HG02610 (cell line): ENCODE measurements at regions not wholly inside any gene's neighbourhood (a gene's known extent, or its start where the extent isn't known, plus 50 kb on each side); places are given as distances from the start of the nearest gene placed in this dataset.
"Not testable (repeated sequence)": the region's sequence is repeated elsewhere in the genome, so short reads cannot be mapped to it uniquely, and the experiment has no call there.

Experiments used
- ATAC-seq: cut with Tn5 transposase; IDR thresholded peaks from one replicate; pipeline ENCODE4 v1.9.1; 2021; ENCODE audit warnings: mild to moderate bottlenecking, moderate library complexity; ENCODE audit not compliant: unreplicated experiment

- no peak for ATAC-seq
These were observed 325.4 kb downstream of the QKI start for GRCh38 chr6:163739966-163740365.

- ATAC-seq: no peak
These were observed 324.8 kb downstream of the QKI start for GRCh38 chr6:163739408-163739725.

DNA sequence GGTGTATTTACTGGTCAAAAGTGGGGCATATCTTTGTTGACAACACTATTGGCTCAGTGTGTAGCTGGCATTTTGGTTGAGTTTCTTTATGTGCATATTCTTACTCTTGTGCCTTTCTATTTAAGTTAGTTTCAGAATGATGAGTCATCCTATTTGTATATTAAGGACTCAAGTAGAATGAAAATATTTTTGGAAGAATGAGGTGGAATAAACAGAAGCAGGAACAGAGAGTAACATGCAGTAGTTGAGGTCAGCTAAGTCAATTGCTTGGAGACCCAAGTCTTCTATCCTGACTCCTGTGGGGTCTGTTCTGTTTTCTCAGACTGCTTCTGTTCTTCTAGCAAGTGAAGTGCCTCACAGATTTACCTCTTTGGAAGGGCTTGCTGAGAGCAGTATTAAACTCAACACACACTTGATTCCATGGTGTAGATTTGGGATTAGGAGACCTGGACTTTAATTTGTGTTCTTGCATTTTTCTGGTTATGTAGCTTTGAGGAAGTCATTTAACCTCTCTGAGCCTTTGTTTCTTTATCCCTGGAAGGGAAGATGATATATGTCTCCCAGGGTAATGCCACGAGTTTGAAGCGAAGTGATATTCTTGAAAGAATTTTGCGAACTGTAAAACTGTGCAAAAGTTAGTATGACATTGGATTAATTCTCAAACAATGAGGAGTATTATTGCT, 324.3 kb downstream of the QKI start:
- ATAC-seq: peak; percentile 48

DNA sequence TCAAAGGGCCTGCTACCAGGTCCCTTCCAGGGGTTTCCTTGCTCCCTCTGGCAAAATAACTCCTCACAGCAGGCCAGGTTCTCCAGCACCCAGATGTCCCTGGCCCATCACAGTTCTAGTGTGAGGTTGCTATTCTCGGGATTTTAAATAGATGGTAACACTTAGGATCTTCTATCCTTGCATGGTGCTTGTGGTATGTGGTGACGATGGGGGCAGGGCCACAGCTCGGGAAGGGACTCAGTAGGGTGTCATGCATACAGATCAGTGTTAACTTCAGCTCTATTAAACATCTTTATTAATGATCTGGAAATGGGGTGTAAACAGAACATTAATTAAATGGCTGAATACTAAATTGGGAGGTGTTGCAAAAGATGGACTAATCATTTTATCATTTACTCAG, 323.8 kb downstream of the QKI start:
- ATAC-seq: no peak

DNA sequence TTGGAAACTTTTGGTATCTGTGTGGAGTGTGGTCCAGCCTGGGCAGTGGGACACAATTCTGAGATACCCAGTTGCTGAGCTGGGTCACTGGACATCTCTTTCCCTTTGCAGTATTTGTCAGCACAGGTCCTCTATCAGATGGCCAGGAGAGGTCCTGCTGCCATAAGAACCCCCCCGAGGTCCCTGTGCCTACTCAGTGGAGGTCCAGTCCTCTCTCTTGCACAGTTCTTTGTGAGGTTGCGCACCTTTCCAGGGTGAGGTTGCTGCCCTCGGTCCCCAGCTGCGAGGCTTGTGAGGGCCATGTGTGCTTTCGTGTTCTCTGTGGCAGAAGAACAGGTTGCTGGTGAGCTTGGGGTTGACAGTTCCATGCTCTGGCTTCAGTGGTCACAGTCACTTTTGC, 320.6 kb downstream of the QKI start:
- no peak for ATAC-seq

DNA sequence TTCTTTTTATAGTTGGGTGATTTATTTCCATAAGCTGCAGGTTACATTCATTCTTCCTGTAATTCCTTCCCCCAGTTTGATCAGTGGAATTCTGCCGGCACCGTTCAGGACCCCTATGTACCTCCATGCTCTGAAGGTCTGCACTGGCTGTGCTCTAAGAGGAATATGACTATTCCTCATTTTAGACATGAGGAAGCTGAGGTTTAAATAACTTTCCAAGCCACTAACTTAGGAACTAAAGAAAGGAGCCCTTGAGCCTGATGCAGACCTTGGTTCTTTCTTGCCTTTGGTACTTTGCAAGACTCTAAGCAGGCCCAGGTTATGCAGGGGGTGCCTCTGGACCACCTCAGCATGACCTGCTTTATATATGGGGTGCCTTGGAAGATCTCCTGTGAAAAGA, 318.5 kb downstream of the QKI start:
- ATAC-seq: no peak

- ATAC-seq: no peak
These were observed 318.0 kb downstream of the QKI start for GRCh38 chr6:163732479-163732878.

GRCh38 chr6:163732014-163732351, 317.5 kb downstream of the QKI start:
- not testable (repeated sequence) for ATAC-seq

DNA sequence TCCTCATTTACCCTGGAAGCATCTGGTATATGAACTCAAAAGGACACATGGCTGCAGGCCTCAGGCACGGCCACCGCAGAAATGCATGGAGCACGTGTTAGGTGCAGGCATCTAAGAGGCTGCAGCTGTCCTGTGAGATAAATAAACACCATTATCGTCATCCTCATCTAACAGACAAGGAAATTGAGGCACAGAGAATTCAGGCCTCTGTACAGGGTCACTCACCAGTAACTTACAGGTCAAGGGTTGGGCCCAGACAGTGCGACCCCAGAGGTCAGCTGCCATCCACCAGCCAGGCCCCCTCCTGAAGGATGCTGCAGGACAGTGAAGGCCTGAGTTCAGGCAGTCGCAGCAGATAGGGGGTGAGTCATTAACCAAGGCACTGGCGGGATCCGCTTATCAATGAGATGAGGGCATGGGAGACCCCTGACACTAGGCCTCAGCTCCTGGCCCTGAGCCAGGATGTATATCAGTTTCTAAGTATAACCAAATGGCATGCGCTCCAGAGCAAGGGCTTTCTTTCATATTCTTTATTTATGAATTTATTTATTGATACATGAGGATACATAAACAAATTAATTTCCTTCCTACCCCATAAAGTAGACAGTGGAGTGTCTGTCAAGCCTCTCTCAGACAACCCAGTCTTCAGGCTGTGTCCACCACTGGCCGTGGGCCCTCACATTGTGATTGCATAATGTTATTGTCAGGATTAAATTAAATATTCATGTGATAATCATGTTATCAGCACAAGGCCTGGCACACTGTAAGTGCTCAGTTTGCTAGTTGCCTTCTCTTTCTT, 316.9 kb downstream of the QKI start:
- no peak for ATAC-seq

GRCh38 chr6:163730246-163731210, 316.0 kb downstream of the QKI start:
- ATAC-seq: no peak

- ATAC-seq: no peak
These were observed 314.8 kb downstream of the QKI start for GRCh38 chr6:163729127-163729872.

DNA sequence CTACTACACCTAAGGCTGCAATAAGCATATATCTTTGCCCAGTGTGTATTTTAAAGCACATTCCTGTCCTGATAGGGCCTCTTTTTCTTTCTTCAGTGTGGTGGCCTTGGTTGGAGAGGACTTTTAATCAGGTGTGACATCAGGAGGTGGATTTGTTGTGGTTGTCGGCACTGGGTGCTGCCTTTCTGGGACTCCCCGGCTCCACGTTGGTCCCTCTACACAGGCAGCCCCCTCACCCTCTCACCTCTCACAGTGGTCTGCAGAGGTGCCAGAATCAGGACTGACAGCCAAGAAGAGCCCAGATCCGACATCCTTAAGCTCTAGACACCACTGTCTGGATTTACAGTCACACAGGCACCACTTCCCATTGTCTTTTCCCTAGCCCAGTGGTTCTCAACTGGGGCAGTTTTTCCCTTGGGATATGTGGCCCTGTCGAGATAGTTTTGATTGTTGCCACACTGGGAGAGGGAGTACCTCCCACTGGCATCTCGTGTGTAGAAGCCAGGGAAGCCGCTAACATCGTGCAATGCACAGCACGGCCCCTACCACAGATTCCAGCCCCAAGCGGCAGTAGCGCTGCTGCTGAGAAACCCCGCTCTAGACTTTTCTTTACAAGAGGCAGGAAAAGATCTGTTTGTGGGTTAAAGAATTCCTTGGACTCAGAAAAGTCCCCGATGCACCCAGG, 314.1 kb downstream of the QKI start:
- no peak for ATAC-seq

- no peak for ATAC-seq
These were observed 311.6 kb downstream of the QKI start for GRCh38 chr6:163726037-163726695.

DNA sequence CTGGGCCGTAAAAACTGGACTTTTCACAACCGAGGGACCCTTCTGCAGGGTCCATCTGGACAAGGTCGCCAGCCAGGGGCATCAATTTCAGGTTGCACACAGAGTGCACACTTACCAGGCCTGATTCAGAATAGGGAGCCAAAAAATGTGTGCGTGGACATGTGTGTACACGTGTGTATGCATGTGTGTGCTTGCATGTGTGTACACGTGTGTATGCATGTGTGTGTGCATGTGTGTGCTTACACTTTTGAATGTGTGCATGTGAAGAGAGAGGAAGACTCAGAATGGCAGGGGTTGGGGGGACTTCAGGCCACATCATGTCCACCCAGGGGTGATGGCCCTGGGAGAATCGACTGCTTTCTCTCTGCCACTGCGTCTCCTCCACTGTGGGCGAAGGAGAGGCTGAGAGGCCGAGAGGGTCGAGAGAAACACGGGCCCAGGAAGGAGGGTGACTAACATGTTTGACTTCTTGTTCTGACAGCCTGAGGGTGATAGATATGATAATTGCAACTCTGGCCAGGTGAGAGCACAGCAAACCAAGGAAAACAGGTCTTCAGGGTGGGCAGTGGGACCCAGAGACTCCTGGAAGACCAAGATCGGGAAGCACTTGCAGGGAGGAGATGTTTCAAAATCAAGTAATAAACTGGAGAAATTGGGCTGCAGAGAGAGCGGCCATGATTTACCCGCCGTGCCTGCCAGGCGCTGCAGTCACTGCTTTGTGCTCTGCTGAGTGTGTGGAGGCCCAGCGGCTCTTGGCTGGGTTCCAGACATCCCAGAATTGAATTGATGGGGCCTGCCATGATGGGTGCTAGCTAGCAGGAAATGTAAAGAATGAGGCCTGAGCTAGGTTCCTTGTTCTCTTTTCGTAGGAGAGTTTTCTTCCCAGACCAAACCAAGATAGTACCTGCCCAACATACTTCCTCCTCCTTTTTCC, 310.8 kb downstream of the QKI start:
- no peak for ATAC-seq

- no peak for ATAC-seq
These were observed 309.7 kb downstream of the QKI start for GRCh38 chr6:163724196-163724595.

DNA sequence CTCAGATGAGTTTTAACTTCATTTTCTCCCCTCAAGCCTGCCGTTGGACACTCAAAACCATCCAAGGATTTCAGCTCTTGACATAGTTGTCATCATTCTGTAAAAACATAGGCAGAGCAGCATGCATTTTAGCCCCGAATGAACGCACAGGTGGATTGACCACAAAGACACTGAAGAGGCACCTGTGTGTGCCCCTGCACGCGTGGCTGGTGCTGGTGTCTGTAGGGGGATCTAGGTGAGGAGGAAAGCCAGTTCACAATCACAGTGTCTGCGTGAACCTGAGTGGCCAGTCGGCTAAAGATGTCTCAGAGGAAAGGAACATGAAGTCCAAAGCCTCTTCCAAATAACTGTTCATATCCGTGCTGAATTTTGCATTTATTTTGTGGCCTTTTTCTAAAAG, 309.2 kb downstream of the QKI start:
- no peak for ATAC-seq

GRCh38 chr6:163721922-163722692, 307.6 kb downstream of the QKI start:
- ATAC-seq: no peak

- ATAC-seq: no peak
These were observed 306.9 kb downstream of the QKI start for GRCh38 chr6:163721435-163721834.
